Stimulated activated CD8-positive, alpha-beta memory T cell treated with anti-CD3 and anti-CD28 coated beads, Interleukin-2, amount 100 ng/mL, for 48 hours (primary cell): ENCODE measurements at regions not wholly inside any gene's neighbourhood (a gene's known extent, or its start where the extent isn't known, plus 50 kb on each side); places are given as distances from the start of the nearest gene placed in this dataset.

Source experiments
- DNase-seq, 2 donors: peaks; one replicate each; pipeline ENCODE4 v3.0.0-alpha.2; 2020; ENCODE audit warnings: low read depth in 2 of 2

- no peak for DNase-seq
Observed at GRCh38 chr2:221097949-221098348, 474.2 kb downstream of the EPHA4 start.

GRCh38 chr2:221100467-221101089 is 471.5 kb downstream of the EPHA4 start:
- no peak for DNase-seq

- no peak for DNase-seq
Observed at GRCh38 chr2:221102896-221103688, 469.0 kb downstream of the EPHA4 start.

- DNase-seq: no peak
Observed at GRCh38 chr2:221103930-221104329, 468.2 kb downstream of the EPHA4 start.

- DNase-seq: no peak
Observed at GRCh38 chr2:221104361-221104811, 467.7 kb downstream of the EPHA4 start.

- DNase-seq: no peak
Observed at GRCh38 chr2:221106241-221106640, 465.9 kb downstream of the EPHA4 start.

GRCh38 chr2:221107424-221107823 is 464.7 kb downstream of the EPHA4 start:
- DNase-seq: no peak

- no peak for DNase-seq
Observed at GRCh38 chr2:221109552-221109951, 462.6 kb downstream of the EPHA4 start.

GRCh38 chr2:221111739-221112138 is 460.4 kb downstream of the EPHA4 start:
- DNase-seq: no peak

- no peak for DNase-seq
Observed at GRCh38 chr2:221112744-221113143, 459.4 kb downstream of the EPHA4 start.

- DNase-seq: no peak
Observed at GRCh38 chr2:221115944-221116343, 456.2 kb downstream of the EPHA4 start.

GRCh38 chr2:221120643-221121042 is 451.5 kb downstream of the EPHA4 start:
- DNase-seq: no peak

GRCh38 chr2:221123396-221123795 is 448.7 kb downstream of the EPHA4 start:
- no peak for DNase-seq

- no peak for DNase-seq
Observed at GRCh38 chr2:221124532-221125240, 447.4 kb downstream of the EPHA4 start.

GRCh38 chr2:221125691-221126090 is 446.4 kb downstream of the EPHA4 start:
- DNase-seq: no peak

- no peak for DNase-seq
Observed at GRCh38 chr2:221129657-221130056, 442.4 kb downstream of the EPHA4 start.

GRCh38 chr2:221130431-221130830 is 441.7 kb downstream of the EPHA4 start:
- no peak for DNase-seq

GRCh38 chr2:221133941-221134340 is 438.2 kb downstream of the EPHA4 start:
- no peak for DNase-seq

GRCh38 chr2:221134718-221135117 is 437.4 kb downstream of the EPHA4 start:
- no peak for DNase-seq

GRCh38 chr2:221135699-221136098 is 436.4 kb downstream of the EPHA4 start:
- DNase-seq: no peak

GRCh38 chr2:221137385-221137784 is 434.7 kb downstream of the EPHA4 start:
- no peak for DNase-seq

GRCh38 chr2:221142341-221142740 is 429.8 kb downstream of the EPHA4 start:
- no peak for DNase-seq

GRCh38 chr2:221143231-221143630 is 428.9 kb downstream of the EPHA4 start:
- no peak for DNase-seq
